Endothelial cell of umbilical vein (primary cell): ENCODE measurements at regions not wholly inside any gene's neighbourhood (a gene's known extent, or its start where the extent isn't known, plus 50 kb on each side); places are given as distances from the start of the nearest gene placed in this dataset.

ENCODE experiments used
- BruUV-seq: library from RNA; stranded (reverse); fragments of 400-500 nt; replicated peaks from 2 replicates; lab custom pipeline; 2021; lab: Mats Ljungman, UMichigan
- CTCF ChIA-PET: fragments of 300-600, 350-600 bp; sonication (Branson Sonifier 250); formaldehyde crosslinking; loops from one replicate; lab custom pipeline; 2021; ENCODE audit warnings: antibody characterized with exemption, inconsistent platforms; lab: Charles Lee
- POLR2A ChIA-PET: fragments of 300-600, 350-600 bp; sonication (Branson Sonifier 250); formaldehyde crosslinking; loops from one replicate; lab custom pipeline; 2021; ENCODE audit warnings: antibody characterized with exemption, inconsistent platforms; lab: Charles Lee
- DNase-seq: peaks from one replicate; pipeline ENCODE4 v3.0.0-alpha.2; 2011; ENCODE audit warnings: low read depth, low spot score
- FAIRE-seq: peaks from 2 replicates; lab custom pipeline; 2011; peaks lifted over from hg19 to GRCh38; lab: Jason Lieb, UNC
- H2AFZ ChIP-seq: 2 replicates; pipeline ENCODE4 v1.6.0; 2012; ENCODE audit warnings: low read depth, low read length, control low read depth, inconsistent platforms
- H3K27ac ChIP-seq: 2 replicates; pipeline ENCODE4 v1.5.1; 2011; ENCODE audit warnings: low read depth, mild to moderate bottlenecking, control low read depth, low read length, moderate library complexity; ENCODE audit not compliant: insufficient read depth
- H3K27me3 ChIP-seq, 2 experiments: 2 replicates each; pipeline versions ENCODE4 v1.6.0 to v1.6.1; 2011; ENCODE audit warnings: low read length in 2 of 2, mixed read lengths in 1 of 2; ENCODE audit not compliant: control insufficient read depth in 2 of 2, insufficient read depth in 2 of 2
- H3K36me3 ChIP-seq, 2 experiments: 2 replicates in 1 of 2; 3 replicates in 1 of 2; pipeline ENCODE4 v1.5.1; 2011; ENCODE audit warnings: low read length in 2 of 2, mild to moderate bottlenecking in 1 of 2, moderate library complexity in 1 of 2; ENCODE audit not compliant: control insufficient read depth in 2 of 2, insufficient read depth in 2 of 2; ENCODE audit errors: extremely low read depth in 1 of 2
- H3K4me1 ChIP-seq: 3 replicates; pipeline ENCODE4 v1.5.1; 2011; ENCODE audit warnings: mild to moderate bottlenecking, low read length; ENCODE audit not compliant: control insufficient read depth, insufficient read depth; ENCODE audit errors: extremely low read depth
- H3K4me2 ChIP-seq: 2 replicates; pipeline ENCODE4 v1.6.1; 2011; ENCODE audit warnings: low read length, control low read depth, mixed read lengths; ENCODE audit not compliant: insufficient read depth
- H3K4me3 ChIP-seq, 3 experiments: fragments of 200-600 bp in 1 of 3; sonication (generic), shearing (Covaris generic) in 1 of 3; replicated peaks in 1 of 3; 2 replicates each; pipeline ENCODE4 v1.5.1; 2011 to 2016; ENCODE audit warnings: control low read depth in 3 of 3, low read length in 3 of 3, mild to moderate bottlenecking in 2 of 3, inconsistent platforms in 1 of 3, low read depth in 1 of 3, moderate library complexity in 1 of 3; ENCODE audit not compliant: insufficient read depth in 1 of 3
- H3K79me2 ChIP-seq: 2 replicates; pipeline ENCODE4 v1.6.0; 2012; ENCODE audit warnings: low read length, inconsistent platforms; ENCODE audit not compliant: control insufficient read depth, insufficient read depth
- H3K9ac ChIP-seq: replicated peaks from 2 replicates; pipeline ENCODE3; 2011; ENCODE audit warnings: low read length, control low read depth; ENCODE audit not compliant: insufficient read depth; ENCODE audit errors: extremely low read depth
- H3K9me1 ChIP-seq: replicated peaks from 3 replicates; pipeline ENCODE4 v1.6.0; 2011; ENCODE audit warnings: mild to moderate bottlenecking, low read length; ENCODE audit not compliant: control insufficient read depth, insufficient read depth; ENCODE audit errors: extremely low read depth
- H3K9me3 ChIP-seq: replicated peaks from 2 replicates; pipeline ENCODE4 v1.5.1; 2012; ENCODE audit warnings: low read length, inconsistent platforms; ENCODE audit not compliant: control insufficient read depth, insufficient read depth
- H4K20me1 ChIP-seq: replicated peaks from 2 replicates; pipeline ENCODE3; 2011; ENCODE audit warnings: mild to moderate bottlenecking, low read length; ENCODE audit not compliant: control insufficient read depth, insufficient read depth; ENCODE audit errors: extremely low read depth
- EZH2 ChIP-seq: IDR thresholded peaks from 2 replicates; pipeline ENCODE4 v1.6.1; 2012; ENCODE audit warnings: borderline replicate concordance, low read depth, mild to moderate bottlenecking, moderate library complexity, low read length, inconsistent platforms; ENCODE audit not compliant: severe bottlenecking
- FOS ChIP-seq: IDR thresholded peaks from 2 replicates; pipeline ENCODE4 v1.6.1; 2011; ENCODE audit warnings: mild to moderate bottlenecking, low read length, moderate library complexity, borderline replicate concordance; ENCODE audit not compliant: insufficient read depth
- GATA2 ChIP-seq: IDR thresholded peaks from 2 replicates; pipeline ENCODE4 v1.7.0; 2011; ENCODE audit warnings: low read depth, mild to moderate bottlenecking, moderate library complexity, mixed read lengths, low read length; ENCODE audit not compliant: insufficient read length, insufficient read depth
- JUN ChIP-seq: IDR thresholded peaks from 2 replicates; pipeline ENCODE4 v1.6.1; 2011; ENCODE audit warnings: borderline replicate concordance, low read depth; ENCODE audit not compliant: insufficient read length, insufficient read depth
- MYC ChIP-seq: IDR thresholded peaks from one replicate; pipeline ENCODE4 v1.6.1; 2011; ENCODE audit warnings: mild to moderate bottlenecking, low read depth, low read length
- POLR2A ChIP-seq: IDR thresholded peaks from 2 replicates; pipeline ENCODE4 v1.6.1; 2012; ENCODE audit warnings: low read depth, mild to moderate bottlenecking, control low read depth, low read length
- POLR2AphosphoS5 ChIP-seq: IDR thresholded peaks from 2 replicates; pipeline ENCODE4 v1.6.1; 2012; ENCODE audit warnings: low read depth, mild to moderate bottlenecking, control low read depth, low read length, moderate library complexity; ENCODE audit not compliant: insufficient read depth
- dilution Hi-C: fragments of 300-500 bp; cut with MboI; formaldehyde crosslinking; loops from one replicate; pipeline ENCODE4 v1.15.0; 2019; ENCODE audit warnings: low sequenced_read_pairs; ENCODE audit not compliant: extremely low pct_ligation_motif_present
- intact Hi-C: fragments of 100-400 bp; cut with micrococcal nuclease; formaldehyde crosslinking; loops from one replicate; pipeline ENCODE4 v1.10.0; 2022
- TF ChIP-seq, protein P1 (sequence below): IDR thresholded peaks from 2 replicates; pipeline ENCODE4 v1.6.1; 2011; ENCODE audit not compliant: insufficient read depth, insufficient read length
- TF ChIP-seq, protein P2 (sequence below), 2 donors: IDR thresholded peaks; 1 replicate in 1 of 2; 2 replicates in 1 of 2; pipeline ENCODE4 v1.5.1; 2011; ENCODE audit warnings: low read length in 2 of 2, mild to moderate bottlenecking in 2 of 2, moderate library complexity in 2 of 2, control low read depth in 1 of 2, inconsistent platforms in 1 of 2, low read depth in 1 of 2; ENCODE audit not compliant: insufficient read depth in 1 of 2; ENCODE audit errors: extremely low read depth in 1 of 2

DNA sequence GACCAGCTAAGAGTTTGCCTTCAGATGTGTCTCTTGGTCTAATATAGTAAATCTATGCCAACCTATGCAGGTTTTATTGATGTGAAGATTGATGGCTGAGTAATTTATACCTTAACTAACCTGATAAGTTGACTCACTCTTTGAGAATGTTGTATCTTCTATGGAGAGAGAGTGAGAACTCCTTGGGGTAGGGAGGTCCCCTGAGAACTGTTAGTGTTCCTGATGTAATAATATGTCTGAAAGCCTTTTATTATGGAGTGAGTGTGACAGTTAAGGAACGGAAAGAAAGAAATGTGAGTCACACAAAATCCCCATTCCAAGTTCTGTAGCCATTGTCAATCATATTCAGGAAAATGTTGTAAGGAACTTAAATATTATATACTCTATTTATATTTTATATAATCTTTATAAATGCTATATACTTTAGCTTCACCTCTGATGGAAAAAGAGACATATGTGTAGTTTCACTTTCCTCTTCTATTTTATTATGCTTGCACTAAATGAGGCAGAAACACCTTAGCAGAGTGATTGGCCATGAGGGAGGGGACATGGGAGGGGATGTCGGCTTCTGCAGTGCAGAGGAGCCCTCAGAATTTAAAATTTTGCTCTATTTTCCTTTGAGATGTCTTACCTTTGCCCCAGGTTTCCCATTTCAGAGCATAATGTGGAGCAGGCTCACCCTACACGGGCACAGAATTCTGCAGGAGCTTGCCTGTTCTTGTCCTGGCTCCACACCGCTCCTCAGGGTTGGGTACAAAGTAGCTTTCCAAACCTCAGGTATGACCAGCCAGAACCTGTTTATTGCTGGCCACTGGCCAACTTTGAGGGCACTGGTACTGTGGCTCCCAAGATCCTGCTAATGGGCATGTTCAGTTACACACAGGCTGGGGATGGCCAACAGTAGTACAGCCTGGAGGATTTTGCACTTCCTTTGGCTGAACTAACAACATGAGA is 57.7 kb downstream of the ARF6 start:
- Histone ChIP-seq H3K4me1 (peaks cover 22% of the 10 kb centered on the region), H3K79me2 (no peaks in the 10 kb centered on the region), H3K9me3 (no peaks in the 10 kb centered on the region), H3K27me3 (no peaks in the 10 kb centered on the region), H3K9ac (no peak overlapping the region), H4K20me1 (no peaks in the 10 kb centered on the region), H3K9me1 (no peaks in the 10 kb centered on the region), H2AFZ (no peak overlapping the region), H3K27ac (no peak overlapping the region), H3K4me2 (no peak overlapping the region), H3K4me3 (no peak overlapping the region), H3K36me3 (no peaks in the 10 kb centered on the region)
- no peak for TF ChIP-seq MYC
- TF ChIP-seq, protein P1, sequence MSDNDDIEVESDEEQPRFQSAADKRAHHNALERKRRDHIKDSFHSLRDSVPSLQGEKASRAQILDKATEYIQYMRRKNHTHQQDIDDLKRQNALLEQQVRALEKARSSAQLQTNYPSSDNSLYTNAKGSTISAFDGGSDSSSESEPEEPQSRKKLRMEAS = no peak
- no peak for TF ChIP-seq JUN
- no peak for TF ChIP-seq POLR2A
- TF ChIP-seq, protein P2, sequence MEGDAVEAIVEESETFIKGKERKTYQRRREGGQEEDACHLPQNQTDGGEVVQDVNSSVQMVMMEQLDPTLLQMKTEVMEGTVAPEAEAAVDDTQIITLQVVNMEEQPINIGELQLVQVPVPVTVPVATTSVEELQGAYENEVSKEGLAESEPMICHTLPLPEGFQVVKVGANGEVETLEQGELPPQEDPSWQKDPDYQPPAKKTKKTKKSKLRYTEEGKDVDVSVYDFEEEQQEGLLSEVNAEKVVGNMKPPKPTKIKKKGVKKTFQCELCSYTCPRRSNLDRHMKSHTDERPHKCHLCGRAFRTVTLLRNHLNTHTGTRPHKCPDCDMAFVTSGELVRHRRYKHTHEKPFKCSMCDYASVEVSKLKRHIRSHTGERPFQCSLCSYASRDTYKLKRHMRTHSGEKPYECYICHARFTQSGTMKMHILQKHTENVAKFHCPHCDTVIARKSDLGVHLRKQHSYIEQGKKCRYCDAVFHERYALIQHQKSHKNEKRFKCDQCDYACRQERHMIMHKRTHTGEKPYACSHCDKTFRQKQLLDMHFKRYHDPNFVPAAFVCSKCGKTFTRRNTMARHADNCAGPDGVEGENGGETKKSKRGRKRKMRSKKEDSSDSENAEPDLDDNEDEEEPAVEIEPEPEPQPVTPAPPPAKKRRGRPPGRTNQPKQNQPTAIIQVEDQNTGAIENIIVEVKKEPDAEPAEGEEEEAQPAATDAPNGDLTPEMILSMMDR (IDR thresholded peaks at IDR 0.05; ENCODE audit: extremely low read depth in 1 of 2, insufficient read depth in 1 of 2, low read depth in 1 of 2, low read length in 2 of 2) = no peak
- TF ChIP-seq POLR2AphosphoS5 = no peak
- TF ChIP-seq GATA2 = no peak
- no peak for TF ChIP-seq EZH2
- TF ChIP-seq FOS = no peak
- BruUV-seq = no TSS peak
- intact Hi-C loops (no loop called here), dilution Hi-C loops (no loop called here)
- CTCF ChIA-PET = interaction anchor here (1.0 to 1.5 kb wide), 4 partner anchors 11 to 50 kb away, joined by 3 to 6 read pairs (median 4); no protein-coding TSS in a partner anchor
- no peak for FAIRE-seq
- DNase-seq = peak; percentile 18
- POLR2A ChIA-PET = no interaction called here
